ENCODE measurements at regions not wholly inside any gene's neighbourhood (a gene's known extent, or its start where the extent isn't known, plus 50 kb on each side); places are given as distances from the start of the nearest gene placed in this dataset.
"Not testable (repeated sequence)": the region's sequence is repeated elsewhere in the genome, so short reads cannot be mapped to it uniquely, and the experiment has no call there.

DNA sequence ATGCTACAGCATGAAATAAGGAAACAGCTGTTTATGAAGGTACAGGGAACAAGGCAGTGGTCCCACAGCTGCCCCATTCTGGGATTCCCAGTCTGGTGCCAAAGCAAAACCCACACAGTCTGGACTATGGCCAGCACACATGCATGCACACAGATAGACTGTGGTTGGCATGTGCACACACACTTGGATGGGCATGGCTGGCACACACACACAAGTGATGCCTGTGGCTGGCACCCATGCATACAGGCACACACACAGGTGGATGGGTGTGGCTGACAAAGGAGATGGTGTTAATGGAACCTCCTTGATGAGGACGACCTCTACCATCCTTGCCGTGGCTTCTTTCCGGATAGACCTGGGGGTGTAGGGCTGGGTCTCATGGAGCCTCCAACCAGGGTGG, 114.0 kb upstream of the LYZL2 start:
- no peak for DNase-seq (ENCODE audit: low read depth)
- in situ Hi-C loops (cut with HindIII; ENCODE audit: low pct_unique_long_range_greater_than_20kb, low sequenced_read_pairs) = no loop called here

DNA sequence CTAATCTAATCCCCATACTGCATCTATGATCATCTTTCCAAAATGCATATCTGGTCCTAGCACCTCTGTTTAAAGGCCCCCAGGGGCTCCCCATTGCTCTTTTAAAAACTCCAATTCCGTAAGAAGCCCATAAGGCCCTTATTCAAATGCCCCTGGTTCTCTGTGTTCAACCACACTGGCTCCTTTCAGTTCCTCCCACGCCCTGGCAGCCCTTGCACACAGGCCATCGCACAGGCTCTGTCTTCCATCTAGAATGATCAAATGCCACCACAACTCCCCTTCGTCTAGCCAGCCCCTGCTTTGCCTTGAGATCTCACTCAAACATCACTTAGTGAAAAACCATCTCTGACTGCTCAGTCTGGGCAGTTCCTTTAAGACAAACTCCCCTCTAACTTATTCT, 112.9 kb upstream of the LYZL2 start:
- no peak for DNase-seq (ENCODE audit: low read depth)
- in situ Hi-C loops (cut with HindIII; ENCODE audit: low pct_unique_long_range_greater_than_20kb, low sequenced_read_pairs) = no loop called here

DNA sequence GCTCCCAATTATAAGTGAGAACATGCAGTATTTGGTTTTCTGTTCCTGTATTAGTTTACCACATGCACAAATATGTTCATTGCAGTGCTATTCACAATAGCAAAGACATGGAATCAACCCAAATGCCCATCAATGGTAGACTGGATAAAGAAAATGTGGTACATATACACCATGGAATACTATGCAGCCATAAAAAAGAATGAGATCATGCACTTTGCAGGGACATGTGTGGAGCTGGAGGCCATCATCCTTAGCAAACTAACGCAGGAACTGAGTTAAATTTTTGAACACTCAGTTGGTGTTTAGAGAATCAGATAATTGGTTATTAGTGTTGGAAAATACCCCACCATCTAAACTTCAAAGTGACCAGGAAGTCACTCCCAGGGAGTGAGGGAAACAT, 111.2 kb upstream of the LYZL2 start:
- in situ Hi-C loops (cut with HindIII; ENCODE audit: low pct_unique_long_range_greater_than_20kb, low sequenced_read_pairs); DNase-seq (ENCODE audit: low read depth): not testable (repeated sequence)

DNA sequence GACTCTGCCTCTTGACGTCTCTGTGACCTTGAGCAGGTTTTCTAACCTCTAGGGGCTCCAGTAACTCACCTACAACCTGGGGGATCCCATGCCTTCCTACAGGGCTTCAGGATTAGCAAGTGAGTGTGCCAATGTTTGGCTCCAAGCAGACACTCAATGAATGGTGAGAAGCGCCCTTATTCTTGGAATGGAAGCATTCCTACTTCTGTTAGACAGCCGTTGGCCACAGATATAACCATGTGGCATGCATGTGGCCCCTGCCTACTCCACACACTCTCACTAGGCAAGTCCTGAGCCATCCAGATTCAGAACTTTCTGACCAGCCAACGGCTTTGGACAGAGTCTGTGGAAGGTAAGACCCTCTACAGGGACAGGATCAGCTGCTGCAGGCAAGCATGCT, 108.9 kb upstream of the LYZL2 start:
- no peak for DNase-seq (ENCODE audit: low read depth)
- in situ Hi-C loops (cut with HindIII; ENCODE audit: low pct_unique_long_range_greater_than_20kb, low sequenced_read_pairs) = no loop called here

DNA sequence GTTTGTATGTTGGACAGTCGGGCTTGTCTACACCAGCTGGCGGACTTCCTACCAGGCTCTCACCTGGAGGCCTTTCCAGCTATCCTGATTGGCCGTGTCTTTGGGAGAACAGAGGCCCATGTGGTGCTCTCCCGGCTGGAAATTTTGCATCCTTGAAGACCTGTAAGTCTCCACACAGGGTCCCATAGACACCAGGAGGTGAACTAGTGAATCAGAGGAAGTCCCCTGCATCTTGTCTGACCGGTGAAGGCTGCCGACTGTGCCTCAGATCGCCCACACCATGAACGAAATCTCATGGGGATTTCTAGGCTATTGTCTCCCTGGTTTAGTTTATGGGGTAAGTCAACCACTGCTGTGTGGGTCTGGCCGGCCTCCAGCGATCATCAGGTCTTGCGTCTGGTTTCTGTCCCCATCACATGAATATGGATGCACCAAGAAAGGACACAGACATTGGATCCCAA, 108.4 kb upstream of the LYZL2 start:
- in situ Hi-C loops (cut with HindIII; ENCODE audit: low pct_unique_long_range_greater_than_20kb, low sequenced_read_pairs) = no loop called here
- DNase-seq (ENCODE audit: low read depth) = no peak

DNA sequence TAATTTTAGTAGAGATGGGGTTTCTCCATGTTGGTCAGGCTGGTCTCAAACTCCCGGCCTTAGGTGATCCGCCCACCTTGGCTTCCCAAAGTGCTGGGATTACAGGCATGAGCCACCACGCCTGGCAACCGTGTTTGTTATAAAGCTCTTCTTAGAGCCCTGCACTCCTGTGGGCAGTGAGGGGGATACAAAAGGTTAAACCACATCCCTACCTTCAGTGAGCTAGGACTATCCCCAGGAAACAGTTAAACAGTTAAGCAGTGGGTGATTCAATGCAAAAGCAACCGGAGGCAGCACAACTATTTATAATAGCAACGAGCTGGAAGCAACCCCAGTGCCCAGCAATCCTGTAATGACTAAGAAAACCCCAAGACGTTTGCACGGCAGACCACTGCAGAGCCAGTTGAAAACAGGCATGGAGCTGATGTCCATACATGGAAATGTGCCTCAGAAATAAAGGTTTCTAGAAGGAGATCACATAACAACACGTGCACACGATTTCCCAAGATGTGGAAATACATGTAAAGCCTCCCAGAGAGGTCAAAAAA, 107.2 kb upstream of the LYZL2 start:
- in situ Hi-C loops (cut with HindIII; ENCODE audit: low pct_unique_long_range_greater_than_20kb, low sequenced_read_pairs) = no loop called here
- DNase-seq (ENCODE audit: low read depth) = peak; percentile 94

DNA sequence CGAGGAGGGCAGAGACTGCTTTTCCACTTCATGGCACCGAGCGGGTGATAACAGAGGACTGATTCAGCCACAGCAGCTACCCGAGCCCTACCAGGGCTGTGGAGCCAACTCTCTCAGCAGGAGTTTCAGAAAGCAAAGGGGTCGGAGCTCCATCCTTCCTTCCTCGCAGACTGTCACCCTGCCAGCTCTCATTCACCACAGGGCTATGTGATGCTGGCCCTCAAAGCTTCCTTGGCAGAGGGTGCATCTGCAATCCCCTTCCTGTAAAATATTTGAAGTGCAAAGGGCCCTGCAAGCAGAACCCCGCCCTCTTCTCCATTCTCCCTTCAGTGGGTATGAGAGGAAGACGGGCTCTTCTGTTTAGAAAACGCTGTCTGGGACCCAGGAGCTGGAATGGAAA, 105.3 kb upstream of the LYZL2 start:
- in situ Hi-C loops (cut with HindIII; ENCODE audit: low pct_unique_long_range_greater_than_20kb, low sequenced_read_pairs) = no loop called here
- no peak for DNase-seq (ENCODE audit: low read depth)

DNA sequence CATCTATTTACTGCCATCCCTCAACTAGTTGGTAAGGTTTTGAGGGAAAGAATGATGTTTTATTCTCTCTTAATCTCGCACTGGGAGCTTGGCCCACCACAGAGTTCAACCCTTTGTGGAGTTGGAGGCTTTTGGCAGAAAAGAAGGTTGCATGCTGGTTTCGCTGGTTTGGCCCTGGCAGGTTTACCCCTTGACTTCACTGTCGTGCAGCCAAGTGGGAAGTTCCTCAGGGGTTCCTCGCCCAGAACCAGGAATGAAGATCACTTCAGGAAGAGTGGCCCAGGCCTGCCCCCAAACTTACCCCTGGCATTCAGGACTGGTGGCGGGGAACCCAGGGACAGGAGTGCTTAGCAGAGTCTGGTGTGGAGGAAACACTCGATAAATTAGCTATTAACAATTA, 103.1 kb upstream of the LYZL2 start:
- in situ Hi-C loops (cut with HindIII; ENCODE audit: low pct_unique_long_range_greater_than_20kb, low sequenced_read_pairs) = no loop called here
- no peak for DNase-seq (ENCODE audit: low read depth)

DNA sequence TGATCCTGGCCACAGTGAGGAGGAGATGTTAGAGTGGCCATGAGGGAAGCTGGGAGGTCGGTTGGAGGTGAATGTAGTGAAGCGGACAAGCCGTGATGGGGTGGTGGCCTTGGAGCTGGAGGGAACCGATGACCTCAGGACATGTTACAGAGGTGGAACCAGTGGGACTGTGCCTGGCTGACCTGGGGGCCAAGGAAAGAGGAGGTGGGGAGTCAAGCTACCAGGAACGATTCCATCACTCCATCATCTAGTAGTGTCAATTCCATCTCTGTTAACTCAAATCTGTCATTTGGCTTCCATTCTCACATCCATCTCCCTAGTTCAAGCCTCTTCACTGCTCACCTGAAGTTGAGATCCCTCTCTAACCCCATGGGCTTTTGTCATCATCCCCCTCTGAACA, 102.4 kb upstream of the LYZL2 start:
- no peak for DNase-seq (ENCODE audit: low read depth)
- in situ Hi-C loops (cut with HindIII; ENCODE audit: low pct_unique_long_range_greater_than_20kb, low sequenced_read_pairs) = no loop called here

DNA sequence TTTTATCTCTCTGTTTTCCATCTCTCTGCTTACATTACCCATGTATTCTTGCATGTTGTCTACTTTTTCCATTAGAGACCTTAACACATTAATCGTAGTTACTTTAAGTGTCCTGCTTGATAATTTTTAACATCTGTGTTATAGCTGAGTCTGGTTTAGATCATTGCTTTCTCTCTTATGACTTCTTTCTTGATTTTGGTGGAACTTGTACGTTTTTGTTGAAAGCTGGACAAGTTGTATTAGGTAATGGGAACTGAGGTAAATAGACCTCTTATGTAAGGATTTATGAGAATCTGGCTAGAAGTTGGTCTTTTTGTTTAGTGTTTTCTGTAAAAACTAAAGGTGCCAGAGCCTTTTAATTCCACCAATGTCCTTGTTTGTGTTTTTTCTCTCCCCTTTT, 100.8 kb upstream of the LYZL2 start:
- in situ Hi-C loops (cut with HindIII; ENCODE audit: low pct_unique_long_range_greater_than_20kb, low sequenced_read_pairs) = no loop called here
- DNase-seq (ENCODE audit: low read depth) = no peak

DNA sequence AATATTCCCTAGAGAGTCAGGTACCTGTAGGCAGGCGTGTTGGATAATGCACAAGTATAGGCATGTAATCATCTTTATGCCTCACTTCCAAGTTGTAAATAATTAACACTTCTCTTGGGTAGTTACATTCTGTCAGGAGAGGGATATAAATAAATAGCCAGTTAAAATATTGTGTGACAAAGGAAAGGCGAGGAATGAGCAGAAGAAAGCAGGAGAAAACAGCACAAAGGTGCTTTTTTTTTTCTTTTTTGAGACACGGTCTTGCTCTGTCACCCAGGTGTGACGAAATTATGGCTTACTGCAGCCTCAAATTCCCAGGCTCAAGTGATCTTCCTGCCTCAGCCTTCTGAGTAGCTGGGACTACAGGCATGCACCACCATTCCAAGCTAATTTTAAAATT, 99.2 kb upstream of the LYZL2 start:
- DNase-seq (ENCODE audit: low read depth) = peak; percentile 88
- in situ Hi-C loops (cut with HindIII; ENCODE audit: low pct_unique_long_range_greater_than_20kb, low sequenced_read_pairs) = no loop called here

DNA sequence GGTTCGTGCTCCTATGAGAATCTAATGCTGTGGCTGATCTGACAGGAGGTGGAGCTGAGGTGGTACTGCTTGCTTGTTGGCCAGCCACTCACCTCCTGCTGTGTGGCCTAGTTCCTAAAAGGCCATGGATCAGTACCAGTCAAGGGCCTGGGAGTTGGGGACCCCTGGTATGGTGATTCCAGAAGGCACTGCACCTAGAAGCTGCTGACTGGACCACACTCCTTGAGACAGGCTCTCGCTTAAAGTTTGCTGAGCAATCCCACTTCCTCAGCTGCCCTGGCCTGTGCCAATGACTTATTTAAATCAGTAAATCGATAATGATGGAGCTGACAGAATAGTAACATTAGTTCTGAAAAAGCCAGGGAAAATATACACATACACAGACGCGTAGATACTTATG, 98.6 kb upstream of the LYZL2 start:
- in situ Hi-C loops (cut with HindIII; ENCODE audit: low pct_unique_long_range_greater_than_20kb, low sequenced_read_pairs) = no loop called here
- DNase-seq (ENCODE audit: low read depth) = no peak

DNA sequence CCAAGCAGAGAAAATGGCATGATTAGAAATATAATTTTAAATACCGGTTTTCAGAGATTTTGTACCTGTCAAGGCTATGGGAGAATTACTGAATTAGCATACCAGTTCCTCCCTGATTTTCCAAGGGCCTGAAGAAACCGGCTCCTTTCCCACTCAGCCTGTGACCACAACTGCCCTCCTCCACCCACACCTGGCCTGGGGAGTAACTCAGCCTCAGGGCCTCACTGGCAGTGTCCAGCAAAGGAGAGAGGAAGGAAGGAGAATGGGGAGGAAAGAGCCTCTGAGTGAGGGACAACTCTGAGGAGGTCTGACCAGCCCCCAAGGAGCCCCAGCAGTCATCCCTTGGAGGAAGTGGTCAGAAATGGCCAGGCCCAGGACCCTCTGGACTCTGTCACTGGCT, 98.0 kb upstream of the LYZL2 start:
- DNase-seq (ENCODE audit: low read depth) = no peak
- in situ Hi-C loops (cut with HindIII; ENCODE audit: low pct_unique_long_range_greater_than_20kb, low sequenced_read_pairs) = no loop called here

DNA sequence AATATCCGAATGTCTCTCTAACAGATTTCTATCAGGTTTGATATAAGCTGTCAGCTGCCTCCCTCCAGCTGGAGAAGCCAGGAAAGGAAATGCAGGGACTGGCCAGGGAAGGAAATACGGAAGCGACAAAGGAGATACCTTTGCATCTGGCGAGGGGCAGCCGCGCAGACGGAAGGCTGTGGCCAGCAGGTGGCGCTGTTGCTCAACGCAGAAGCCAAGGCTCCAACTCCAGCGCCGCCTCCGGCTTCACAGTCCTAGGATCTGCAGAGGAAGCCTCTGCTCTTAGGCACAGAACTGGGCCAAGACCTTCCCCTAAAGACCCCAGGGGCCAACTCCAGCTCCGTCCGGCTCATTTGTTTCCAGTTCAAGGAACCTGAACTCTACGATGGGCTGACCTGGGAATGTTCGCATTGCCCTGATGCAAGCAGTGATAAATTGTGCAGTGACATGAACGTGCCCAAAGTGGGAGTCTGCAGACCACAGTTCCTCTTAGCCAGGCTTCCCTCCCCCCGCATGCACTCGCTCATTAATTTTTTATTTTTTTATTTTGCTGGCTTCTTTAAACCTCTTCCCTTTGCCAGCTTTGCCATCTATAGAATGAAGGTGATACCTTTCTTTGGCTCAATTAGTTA, 97.3 kb upstream of the LYZL2 start:
- DNase-seq (ENCODE audit: low read depth) = peak; percentile 61
- in situ Hi-C loops (cut with HindIII; ENCODE audit: low pct_unique_long_range_greater_than_20kb, low sequenced_read_pairs) = not testable (repeated sequence)

DNA sequence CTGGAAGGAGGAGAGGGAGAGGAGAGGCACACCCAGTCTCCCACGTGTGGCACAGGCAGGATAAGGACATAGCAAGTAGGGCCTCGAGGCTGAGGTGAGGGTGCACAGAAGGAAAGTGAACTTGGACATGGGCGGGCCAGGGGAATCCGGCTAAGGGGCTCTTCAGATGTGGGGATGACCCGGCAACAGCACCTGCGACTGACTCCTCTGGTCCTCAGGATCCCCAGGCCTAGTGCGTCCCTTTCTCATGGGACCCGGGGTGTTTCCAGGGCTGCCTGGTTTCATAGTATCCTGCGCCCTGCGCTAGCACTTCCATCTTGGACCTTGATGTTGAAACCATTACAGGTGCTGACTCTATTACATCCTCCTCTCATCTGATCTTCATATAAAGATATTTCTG, 96.1 kb upstream of the LYZL2 start:
- in situ Hi-C loops (cut with HindIII; ENCODE audit: low pct_unique_long_range_greater_than_20kb, low sequenced_read_pairs) = no loop called here
- no peak for DNase-seq (ENCODE audit: low read depth)

DNA sequence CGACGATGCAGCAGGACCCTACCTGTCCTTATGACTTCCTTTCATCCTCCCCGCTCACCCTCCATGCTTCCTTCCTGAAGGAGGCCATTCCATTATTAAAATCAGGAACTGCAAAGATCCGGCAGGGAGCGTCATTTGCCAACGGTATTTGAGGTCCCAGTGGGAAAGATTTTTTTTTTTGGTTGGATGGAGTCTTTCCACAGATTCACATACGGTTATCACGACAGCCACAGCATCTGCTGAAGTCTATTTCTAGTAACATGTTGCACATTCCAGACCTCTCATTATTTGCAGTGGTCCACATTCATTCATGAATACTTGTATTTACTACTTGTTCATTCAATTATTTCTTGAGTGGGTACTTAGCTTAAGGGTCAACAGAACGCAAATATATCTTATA, 94.7 kb upstream of the LYZL2 start:
- in situ Hi-C loops (cut with HindIII; ENCODE audit: low pct_unique_long_range_greater_than_20kb, low sequenced_read_pairs) = no loop called here
- no peak for DNase-seq (ENCODE audit: low read depth)

DNA sequence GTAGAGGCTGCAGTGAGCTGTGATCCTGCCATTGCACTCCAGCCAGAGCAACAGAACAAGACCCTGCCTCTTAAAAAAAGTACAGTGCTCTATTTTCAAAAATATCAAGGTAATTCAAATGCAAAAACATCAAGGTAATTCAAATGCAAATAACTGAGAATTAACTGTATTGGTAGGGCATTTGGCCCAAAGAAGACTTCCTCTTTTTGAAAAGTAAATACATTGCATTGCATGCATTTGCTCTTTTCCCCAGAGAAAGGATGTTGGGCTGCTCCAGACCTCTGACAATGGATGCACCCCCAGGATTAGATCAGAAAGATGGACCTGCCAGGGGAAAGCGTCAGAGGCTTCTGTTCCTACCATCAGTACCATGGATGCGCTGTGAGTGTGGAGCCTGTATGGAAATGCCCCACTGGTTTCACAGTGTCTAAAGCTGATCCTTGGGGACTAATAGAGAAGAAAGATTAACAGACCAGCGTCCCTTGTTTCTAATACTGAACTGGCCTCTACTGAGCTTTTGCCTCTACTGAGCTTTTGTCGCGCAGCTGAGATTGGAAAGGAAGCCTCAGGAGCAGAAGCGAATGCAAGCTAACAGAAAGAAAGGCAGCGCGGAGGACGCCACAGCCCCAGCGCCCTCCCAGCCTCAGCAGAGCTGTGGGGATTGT, 93.5 kb upstream of the LYZL2 start:
- in situ Hi-C loops (cut with HindIII; ENCODE audit: low pct_unique_long_range_greater_than_20kb, low sequenced_read_pairs) = no loop called here
- no peak for DNase-seq (ENCODE audit: low read depth)

DNA sequence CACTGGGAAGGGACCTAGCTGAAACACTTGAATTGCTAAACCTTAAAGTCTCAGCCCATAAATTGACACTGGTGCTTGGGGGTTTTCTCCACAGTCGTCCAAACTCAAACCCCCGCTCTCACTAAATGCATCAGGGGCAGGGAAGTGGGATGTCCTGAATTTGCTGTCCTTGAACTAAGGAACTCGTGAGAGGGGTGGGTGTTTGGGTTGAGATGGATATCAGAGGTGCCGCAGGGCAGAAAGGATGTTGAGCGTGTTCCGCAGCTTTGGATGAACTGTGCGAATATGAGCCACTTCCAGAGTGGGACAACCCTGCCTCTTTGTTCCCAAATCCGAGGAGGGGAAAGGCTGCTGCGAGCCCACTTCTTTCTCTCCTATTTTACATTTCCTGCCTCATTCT, 90.3 kb upstream of the LYZL2 start:
- in situ Hi-C loops (cut with HindIII; ENCODE audit: low pct_unique_long_range_greater_than_20kb, low sequenced_read_pairs) = no loop called here
- no peak for DNase-seq (ENCODE audit: low read depth)

DNA sequence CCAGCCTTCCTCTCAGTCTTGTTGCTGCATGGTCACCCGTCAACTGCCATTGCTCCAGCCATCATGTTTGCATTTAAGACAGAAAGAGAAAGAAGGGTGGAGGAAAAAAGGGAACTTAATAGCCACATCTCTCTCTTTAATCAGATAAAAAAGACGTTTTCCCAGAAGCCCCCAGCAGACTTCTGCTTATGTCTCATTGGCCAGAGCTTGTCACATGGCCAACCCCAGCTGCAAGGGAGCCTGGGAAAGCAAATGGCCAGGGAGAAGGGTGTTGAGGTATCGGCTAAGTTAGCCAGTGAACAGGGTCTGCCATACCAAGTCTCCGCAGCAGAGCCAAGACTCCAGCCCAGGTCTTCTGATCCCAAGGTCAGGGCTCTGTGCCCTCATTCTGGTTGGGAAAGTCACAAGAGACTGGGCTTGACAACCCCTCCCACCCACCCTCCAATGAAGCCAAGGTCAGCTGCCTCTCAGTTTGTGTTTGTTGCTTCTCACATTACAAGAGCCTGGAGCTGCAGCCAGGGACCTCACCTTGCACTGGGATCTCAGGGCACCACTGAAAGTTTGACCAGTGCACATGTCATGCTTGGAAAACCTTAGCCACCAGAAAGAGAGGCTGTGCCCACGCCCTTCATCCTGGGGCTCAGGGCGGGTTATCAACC, 80.3 kb upstream of the LYZL2 start:
- in situ Hi-C loops (cut with HindIII; ENCODE audit: low pct_unique_long_range_greater_than_20kb, low sequenced_read_pairs) = no loop called here
- no peak for DNase-seq (ENCODE audit: low read depth)

DNA sequence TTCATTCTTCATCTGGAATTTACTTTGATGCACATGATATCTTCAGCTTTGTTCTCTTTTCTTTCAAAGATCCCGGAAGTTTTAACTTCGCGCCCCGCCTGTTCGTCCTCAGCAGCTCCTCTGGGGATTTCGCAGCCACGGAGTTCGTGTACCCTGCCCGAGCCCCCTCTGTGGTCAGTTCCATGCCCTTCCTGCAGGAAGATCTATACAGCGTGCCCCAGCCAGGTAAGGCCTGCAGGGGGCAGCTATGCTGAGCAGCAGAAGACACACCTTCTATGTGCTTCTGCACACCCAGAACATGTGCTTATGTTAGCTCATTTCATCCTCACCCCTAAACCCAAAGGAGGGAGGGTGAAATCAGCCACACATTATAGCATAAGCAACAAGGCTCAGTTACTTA, 79.7 kb upstream of the LYZL2 start:
- DNase-seq (ENCODE audit: low read depth) = no peak
- in situ Hi-C loops (cut with HindIII; ENCODE audit: low pct_unique_long_range_greater_than_20kb, low sequenced_read_pairs) = no loop called here

All from Caki2 (cell line).